ENCODE measurements at regions not wholly inside any gene's neighbourhood (a gene's known extent, or its start where the extent isn't known, plus 50 kb on each side); places are given as distances from the start of the nearest gene placed in this dataset.

- TF ChIP-seq POLR2A (IDR thresholded peaks at IDR 0.05) (no peak), CTCF (IDR thresholded peaks at IDR 0.05) (no peak)
Measured at GRCh38 chr9:75591972-75592371, 298.5 kb upstream of the PCSK5 start.

All from testis (tissue), 2 donors.